K562 (cell line): ENCODE measurements at regions not wholly inside any gene's neighbourhood (a gene's known extent, or its start where the extent isn't known, plus 50 kb on each side); places are given as distances from the start of the nearest gene placed in this dataset.

Source experiments
- ATAC-seq: fragments of 200-7000 bp; cut with Tn5 transposase; 3 replicates; pipeline ENCODE4 v1.9.1; 2020; ENCODE audit warnings: moderate library complexity
- BruUV-seq: library from RNA; stranded (reverse); fragments of 400-500 nt; replicated peaks from 2 replicates; lab custom pipeline; 2021; lab: Mats Ljungman, UMichigan
- CTCF ChIA-PET: fragments of 300-600 bp; formaldehyde crosslinking; extraction: SDS; loops from one replicate; lab custom pipeline; 2021; ENCODE audit warnings: low intra/inter-chr PET ratio; lab: Yijun Ruan, JAX
- POLR2A ChIA-PET: fragments of 300-600, 350-650 bp; sonication (Branson Sonifier 250); formaldehyde crosslinking; extraction: SDS; loops from one replicate; lab custom pipeline; 2021; ENCODE audit warnings: antibody characterized with exemption, inconsistent platforms; lab: Yijun Ruan, JAX
- DNase-seq, 4 experiments: peaks; one replicate each; pipeline versions ENCODE4 v3.0.0 to v3.0.0-alpha.2; 2011 to 2018; ENCODE audit warnings: low spot score in 3 of 4, mixed read lengths in 3 of 4; ENCODE audit errors: extremely low read depth in 1 of 4
- FAIRE-seq: peaks from 2 replicates; lab custom pipeline; 2011; peaks lifted over from hg19 to GRCh38; lab: Jason Lieb, UNC
- H2AFZ ChIP-seq: 2 replicates; pipeline ENCODE4 v1.6.0; 2011; ENCODE audit warnings: low read depth, low read length, control low read depth, inconsistent platforms
- H3K27ac ChIP-seq: fragments of 200-600 bp; 3 replicates; pipeline ENCODE4 v1.8.0; 2011; ENCODE audit warnings: low read depth, mild to moderate bottlenecking, control low read depth, inconsistent platforms, low read length, moderate library complexity, mixed read lengths; ENCODE audit errors: extremely low read depth
- H3K27me3 ChIP-seq, 2 experiments: fragments of 300-600 bp in 1 of 2; 2 replicates in 1 of 2; 3 replicates in 1 of 2; pipeline versions ENCODE4 v1.6.0 to v1.8.0; 2011; ENCODE audit warnings: inconsistent platforms in 2 of 2, low read length in 2 of 2, mild to moderate bottlenecking in 1 of 2, mixed read lengths in 1 of 2, moderate library complexity in 1 of 2; ENCODE audit not compliant: control insufficient read depth in 2 of 2, insufficient read depth in 2 of 2
- H3K36me3 ChIP-seq: fragments of 300-600 bp; 3 replicates; pipeline ENCODE4 v1.8.0; 2011; ENCODE audit warnings: mild to moderate bottlenecking, low read length, inconsistent platforms; ENCODE audit not compliant: control insufficient read depth, insufficient read depth
- H3K4me1 ChIP-seq, 2 experiments: fragments of 200-600 bp in 1 of 2; replicated peaks in 1 of 2; 2 replicates in 1 of 2; 3 replicates in 1 of 2; pipeline versions ENCODE4 v1.5.1 to v1.8.0; 2011; ENCODE audit warnings: inconsistent platforms in 2 of 2, low read length in 2 of 2, mild to moderate bottlenecking in 1 of 2, mixed read lengths in 1 of 2, moderate library complexity in 1 of 2; ENCODE audit not compliant: control insufficient read depth in 2 of 2, insufficient read depth in 2 of 2
- H3K4me2 ChIP-seq: 2 replicates; pipeline ENCODE4 v1.6.1; 2011; ENCODE audit warnings: low read length, control low read depth, inconsistent platforms, mixed read lengths; ENCODE audit not compliant: insufficient read depth
- H3K4me3 ChIP-seq: fragments of 200-600 bp; sonication (generic), shearing (Covaris generic); 2 replicates; pipeline ENCODE4 v1.5.1; 2016; ENCODE audit warnings: control low read depth, inconsistent platforms
- H3K79me2 ChIP-seq: fragments of 200-600 bp; 3 replicates; pipeline ENCODE4 v1.8.0; 2011; ENCODE audit warnings: low read length, inconsistent platforms; ENCODE audit not compliant: control insufficient read depth, insufficient read depth
- H3K9ac ChIP-seq, 2 experiments: 2 replicates each; pipeline versions ENCODE4 v1.6.0 to v1.6.1; 2011; ENCODE audit warnings: low read depth in 2 of 2, low read length in 2 of 2, control low read depth in 1 of 2, inconsistent platforms in 1 of 2, mild to moderate bottlenecking in 1 of 2, mixed read lengths in 1 of 2; ENCODE audit not compliant: insufficient read depth in 1 of 2
- H3K9me1 ChIP-seq: one replicate; pipeline ENCODE4 v1.6.0; 2011; ENCODE audit warnings: inconsistent platforms, mild to moderate bottlenecking, low read length, moderate library complexity; ENCODE audit not compliant: control insufficient read depth, insufficient read depth
- H3K9me3 ChIP-seq: replicated peaks from 2 replicates; pipeline ENCODE4 v1.5.1; 2011; ENCODE audit warnings: low read depth, low read length, inconsistent platforms; ENCODE audit not compliant: control insufficient read depth, insufficient read depth
- H4K20me1 ChIP-seq: replicated peaks from 2 replicates; pipeline ENCODE4 v1.6.1; 2011; ENCODE audit warnings: low read length, inconsistent platforms, mixed read lengths; ENCODE audit not compliant: control insufficient read depth, insufficient read depth
- CBFA2T3 ChIP-seq: fragments of 450-650 bp; IDR thresholded peaks from 2 replicates; pipeline ENCODE4 v1.6.1; 2017
- CREB3 ChIP-seq: fragments of 450-650 bp; conservative IDR thresholded peaks from 2 replicates; pipeline ENCODE4 v1.6.1; 2016; ENCODE audit warnings: missing genetic modification characterization, low read depth, mild to moderate bottlenecking, missing compliant biosample characterization, moderate library complexity
- ELF4 ChIP-seq: fragments of 450-650 bp; formaldehyde crosslinking; IDR thresholded peaks from 2 replicates; pipeline ENCODE4 v1.4.0; 2022; ENCODE audit warnings: missing genetic modification characterization
- HDAC2 ChIP-seq: fragments of 450-650 bp; IDR thresholded peaks from 2 replicates; pipeline ENCODE4 v1.6.1; 2016; ENCODE audit warnings: mild to moderate bottlenecking
- MAFK ChIP-seq: IDR thresholded peaks from 2 replicates; pipeline ENCODE4 v1.6.1; 2011; ENCODE audit warnings: low read length, improper control_type of control experiment
- MTF1 ChIP-seq: fragments of 250-450 bp; sonication (Bioruptor Pico); IDR thresholded peaks from 2 replicates; pipeline ENCODE4 v1.9.0; 2021; ENCODE audit warnings: moderate library complexity, mild to moderate bottlenecking, inconsistent platforms, borderline replicate concordance
- TARDBP ChIP-seq: fragments of 450-650 bp; IDR thresholded peaks from 2 replicates; pipeline ENCODE4 v1.6.1; 2016
- TBL1XR1 ChIP-seq, 2 experiments: IDR thresholded peaks; 2 replicates each; pipeline ENCODE4 v1.6.1; 2012; ENCODE audit warnings: improper control_type of control experiment in 2 of 2, low read length in 2 of 2, mild to moderate bottlenecking in 1 of 2
- USF2 ChIP-seq: sonication (generic); formaldehyde crosslinking; IDR thresholded peaks from 2 replicates; pipeline ENCODE4 v1.5.0; 2020; ENCODE audit warnings: missing genetic modification reagents
- ZEB2 ChIP-seq: fragments of 450-650 bp; IDR thresholded peaks from 2 replicates; pipeline ENCODE4 v1.6.1; 2016
- ZNF644 ChIP-seq: fragments of 200-800 bp; sonication (Bioruptor generic); IDR thresholded peaks from 2 replicates; pipeline ENCODE4 v1.6.1; 2016; ENCODE audit warnings: low read depth, missing genetic modification characterization, missing compliant biosample characterization
- WGBS: fragments of 100-300 bp; shearing (Covaris generic); methylation state at CpG from one replicate; pipeline ENCODE4 v1.1.6; 2016; ENCODE audit warnings: low coverage, mixed read lengths; ENCODE audit not compliant: insufficient coverage; ENCODE audit errors: missing lambda C conversion rate; 5-methylcytosine and 5-hydroxymethylcytosine counted together
- in situ Hi-C: fragments of 300-500 bp; cut with MboI; formaldehyde crosslinking; loops from 4 replicates; pipeline ENCODE4 v1.15.0; 2018; ENCODE audit warnings: inconsistent platforms, mixed read lengths
- intact Hi-C: fragments of 100-400 bp; cut with micrococcal nuclease; formaldehyde crosslinking; loops from 2 replicates; pipeline ENCODE4 v1.14.2; 2022

- TF ChIP-seq MTF1 (CRISPR knock-in tag): no peak
- TF ChIP-seq ELF4 (CRISPR knock-in tag): no peak
- no peak for TF ChIP-seq TARDBP
- no peak for TF ChIP-seq CBFA2T3
- TF ChIP-seq TBL1XR1 (IDR thresholded peaks at IDR 0.05; ENCODE audit: low read length in 2 of 2): no peak
- TF ChIP-seq ZEB2: no peak
- no peak for TF ChIP-seq USF2 (CRISPR knock-in tag)
Measured at GRCh38 chrX:128928636-128929035, 594.7 kb downstream of the SMARCA1 start (continued).

- CTCF ChIA-PET: no interaction called here
- ATAC-seq (no peak), DNase-seq (no peak), FAIRE-seq (no peak)
- intact Hi-C loops (no loop called here), in situ Hi-C loops (no loop called here)
- no peaks in the 10 kb centered on the region for H3K79me2 ChIP-seq
- no peak overlapping the region for H3K27ac ChIP-seq
- H3K9me3 ChIP-seq: no peaks in the 10 kb centered on the region
- 0% methylated on average over 1 of the region's 2 CpGs for WGBS
- no peak overlapping the region for H2AFZ ChIP-seq
- POLR2A ChIA-PET: no interaction called here
- H4K20me1 ChIP-seq: no peaks in the 10 kb centered on the region
- H3K27me3 ChIP-seq: no peaks in the 10 kb centered on the region
- no peaks in the 10 kb centered on the region for H3K36me3 ChIP-seq
- no peak overlapping the region for H3K9ac ChIP-seq
- no peak overlapping the region for H3K4me2 ChIP-seq
- no peaks in the 10 kb centered on the region for H3K9me1 ChIP-seq
- no TSS peak for BruUV-seq
- no peaks in the 10 kb centered on the region for H3K4me1 ChIP-seq
- TF ChIP-seq CREB3 (no peak), MAFK (no peak), HDAC2 (no peak), ZNF644 (tag) (no peak)
- no peak overlapping the region for H3K4me3 ChIP-seq
Measured at GRCh38 chrX:128927363-128927762, 595.9 kb downstream of the SMARCA1 start.
